ENCODE measurements at regions not wholly inside any gene's neighbourhood (a gene's known extent, or its start where the extent isn't known, plus 50 kb on each side); places are given as distances from the start of the nearest gene placed in this dataset.

- no peak for TF ChIP-seq PBX3 (IDR thresholded peaks at IDR 0.05)
- no peak for TF ChIP-seq GABPA (IDR thresholded peaks at IDR 0.05; ENCODE audit: low read depth)
- no peak for TF ChIP-seq USF2 (IDR thresholded peaks at IDR 0.05; ENCODE audit: borderline replicate concordance, low read depth, low read length)
- no peak for TF ChIP-seq CTCF (IDR thresholded peaks at IDR 0.05)
- TF ChIP-seq RAD21 (IDR thresholded peaks at IDR 0.05; ENCODE audit: low read length): no peak
- no peak for TF ChIP-seq REST (IDR thresholded peaks at IDR 0.05; ENCODE audit: low read depth, low read length)
- no peak for TF ChIP-seq ELF1 (IDR thresholded peaks at IDR 0.05)
- no peak for TF ChIP-seq TCF12 (IDR thresholded peaks at IDR 0.05)
- TF ChIP-seq RFX5 (IDR thresholded peaks at IDR 0.05; ENCODE audit: low read length): no peak
- no peak for TF ChIP-seq JUND (IDR thresholded peaks at IDR 0.05)
- TF ChIP-seq USF1 (IDR thresholded peaks at IDR 0.05; ENCODE audit: borderline replicate concordance, low read depth): no peak
Measured at GRCh38 chr6:114453737-114454276, 111.0 kb upstream of the HS3ST5 start.

All from SK-N-SH (cell line).